22Rv1 (cell line): ENCODE measurements at regions not wholly inside any gene's neighbourhood (a gene's known extent, or its start where the extent isn't known, plus 50 kb on each side); places are given as distances from the start of the nearest gene placed in this dataset.

Experiments used
- CTCF ChIP-seq: fragments of 450-650 bp; IDR thresholded peaks from 2 replicates; pipeline ENCODE4 v1.5.1; 2017; ENCODE audit warnings: mild to moderate bottlenecking
- ZFX ChIP-seq: fragments of 450-650 bp; IDR thresholded peaks from 2 replicates; pipeline ENCODE4 v1.6.1; 2017; ENCODE audit warnings: antibody characterized with exemption, borderline replicate concordance

- TF ChIP-seq CTCF (no peak), ZFX (no peak)
These were observed 153.6 kb upstream of the PPP2R2D start for GRCh38 chr10:131747251-131747650.
